Thyroid gland (tissue), 4 donors: ENCODE measurements at regions not wholly inside any gene's neighbourhood (a gene's known extent, or its start where the extent isn't known, plus 50 kb on each side); places are given as distances from the start of the nearest gene placed in this dataset.

Source experiments
- CTCF ChIP-seq, 6 experiments: fragments of 200-600 bp in 3 of 6; fragments of 450-650 bp in 3 of 6; sonication (generic) in 3 of 6; IDR thresholded peaks; one replicate each; pipeline ENCODE4 v1.5.1; 2016 to 2019; ENCODE audit warnings: antibody characterized with exemption in 6 of 6, mild to moderate bottlenecking in 2 of 6, inconsistent platforms in 1 of 6, moderate library complexity in 1 of 6
- POLR2A ChIP-seq, 2 donors: fragments of 450-650 bp; IDR thresholded peaks; one replicate each; pipeline ENCODE4 v1.6.1; 2017; ENCODE audit warnings: antibody characterized with exemption in 2 of 2, mild to moderate bottlenecking in 2 of 2, moderate library complexity in 1 of 2

- TF ChIP-seq CTCF (IDR thresholded peaks at IDR 0.05), result no peak
- no peak for TF ChIP-seq POLR2A (IDR thresholded peaks at IDR 0.05)
Measured at GRCh38 chrX:87901060-87901459, 383.5 kb downstream of the KLHL4 start.
